ENCODE measurements at regions not wholly inside any gene's neighbourhood (a gene's known extent, or its start where the extent isn't known, plus 50 kb on each side); places are given as distances from the start of the nearest gene placed in this dataset.
"Not testable (repeated sequence)": the region's sequence is repeated elsewhere in the genome, so short reads cannot be mapped to it uniquely, and the experiment has no call there.

DNA sequence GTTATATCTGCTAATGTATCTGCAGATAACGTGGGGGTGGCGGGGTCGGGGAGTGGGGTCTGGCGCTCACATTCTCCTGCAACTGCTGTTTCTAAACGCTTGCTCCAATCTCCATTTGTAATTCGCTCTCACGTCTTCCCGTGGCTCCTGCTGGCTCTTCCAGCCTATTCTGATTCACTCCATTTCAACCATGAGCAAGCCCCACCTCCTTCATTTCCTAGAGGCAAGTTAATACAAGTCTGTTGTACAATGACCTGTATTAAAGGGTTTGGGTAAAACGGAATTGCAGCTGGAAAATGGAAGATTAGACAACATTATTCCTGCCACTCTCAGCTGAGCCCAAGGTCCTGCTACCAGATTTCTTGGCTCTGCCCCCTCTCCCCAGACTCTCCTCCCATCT is 132.3 kb downstream of the CSNK2A3 start:
- no peak for DNase-seq (ENCODE audit: low read depth in 3 of 3, low spot score in 2 of 3)

- no peak for DNase-seq (ENCODE audit: low read depth in 3 of 3, low spot score in 2 of 3)
Observed at GRCh38 chr11:11218629-11218986, 134.4 kb downstream of the CSNK2A3 start.

GRCh38 chr11:11217929-11218628 is 135.0 kb downstream of the CSNK2A3 start:
- no peak for DNase-seq (ENCODE audit: low read depth in 3 of 3, low spot score in 2 of 3)

DNA sequence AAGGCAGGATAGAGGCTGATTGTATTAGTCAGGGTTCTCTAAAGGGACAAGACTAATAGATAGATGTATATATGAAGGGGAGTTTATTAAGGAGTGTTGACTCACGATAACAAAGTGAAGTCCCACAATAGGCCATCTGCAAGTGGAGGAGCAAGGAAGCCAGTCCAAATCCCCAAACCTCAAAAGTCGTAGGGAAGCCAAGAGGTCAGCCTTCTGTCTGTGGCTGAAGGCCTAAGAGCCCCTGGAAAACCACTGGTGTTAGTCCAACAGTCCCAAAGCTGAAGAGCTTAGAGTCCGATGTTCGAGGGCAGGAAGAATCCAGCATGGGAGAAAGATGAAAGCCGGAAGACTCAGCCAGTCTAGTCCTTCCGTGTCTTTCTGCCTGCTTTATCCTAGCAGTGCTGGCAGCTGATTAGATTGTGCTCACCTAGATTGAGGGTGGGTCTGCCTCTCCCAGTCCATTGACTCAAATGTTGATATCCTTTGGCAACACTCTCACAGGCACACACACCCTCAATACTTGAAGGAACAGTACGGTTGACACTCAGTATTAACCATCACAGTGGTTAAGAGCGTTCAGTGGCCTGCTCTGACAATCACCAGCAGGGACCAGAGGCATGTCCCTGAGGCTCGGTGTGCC is 135.6 kb downstream of the CSNK2A3 start:
- DNase-seq (ENCODE audit: low read depth in 3 of 3, low spot score in 2 of 3), result no peak

DNA sequence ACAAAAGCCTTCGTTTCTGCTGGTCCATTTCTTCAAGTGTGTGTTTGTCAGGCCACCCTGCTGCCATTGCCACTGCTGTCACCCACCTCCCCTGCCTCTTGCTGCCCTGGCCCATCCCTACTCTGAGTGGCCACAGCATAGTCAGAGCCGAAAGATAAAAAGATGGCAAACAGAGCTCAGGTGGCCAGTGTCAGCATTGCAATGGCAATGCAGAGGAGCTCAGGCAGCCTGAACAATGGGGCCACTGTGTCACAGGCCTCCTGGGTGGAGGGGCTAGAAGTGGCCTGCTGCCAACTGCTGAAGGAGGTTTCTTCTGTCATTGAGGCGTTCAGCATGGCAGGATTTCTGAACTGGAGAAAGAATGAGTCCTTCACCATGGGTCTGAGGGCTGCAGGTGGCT is 137.1 kb downstream of the CSNK2A3 start:
- DNase-seq (ENCODE audit: low read depth in 3 of 3, low spot score in 2 of 3), result no peak

- DNase-seq (ENCODE audit: low read depth in 3 of 3, low spot score in 2 of 3), result no peak
Observed at GRCh38 chr11:11215058-11215815, 137.8 kb downstream of the CSNK2A3 start.

- no peak for DNase-seq (ENCODE audit: low read depth in 3 of 3, low spot score in 2 of 3)
Observed at GRCh38 chr11:11213117-11213516, 139.9 kb downstream of the CSNK2A3 start.

GRCh38 chr11:11211888-11212287 is 141.2 kb downstream of the CSNK2A3 start:
- no peak for DNase-seq (ENCODE audit: low read depth in 3 of 3, low spot score in 2 of 3)

DNA sequence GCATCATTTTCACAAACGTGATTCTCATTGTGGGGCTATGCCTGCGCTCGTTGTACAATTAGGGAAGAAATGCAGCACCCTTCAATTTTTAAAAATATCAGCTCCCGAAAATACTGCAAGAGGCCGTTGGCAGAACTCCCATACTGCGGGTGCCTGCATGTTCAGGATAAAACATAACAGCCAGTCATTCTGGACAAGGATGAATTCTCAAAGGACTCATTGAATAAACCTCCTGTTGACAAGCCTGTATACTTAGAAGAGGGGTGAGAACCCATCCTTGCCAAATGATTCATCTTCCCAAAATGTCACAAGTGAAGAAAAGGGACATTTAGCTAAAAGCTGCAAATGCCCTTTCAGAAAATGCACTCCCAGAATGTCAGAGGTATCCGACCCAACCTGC is 141.9 kb downstream of the CSNK2A3 start:
- DNase-seq (ENCODE audit: low read depth in 3 of 3, low spot score in 2 of 3), result no peak

DNA sequence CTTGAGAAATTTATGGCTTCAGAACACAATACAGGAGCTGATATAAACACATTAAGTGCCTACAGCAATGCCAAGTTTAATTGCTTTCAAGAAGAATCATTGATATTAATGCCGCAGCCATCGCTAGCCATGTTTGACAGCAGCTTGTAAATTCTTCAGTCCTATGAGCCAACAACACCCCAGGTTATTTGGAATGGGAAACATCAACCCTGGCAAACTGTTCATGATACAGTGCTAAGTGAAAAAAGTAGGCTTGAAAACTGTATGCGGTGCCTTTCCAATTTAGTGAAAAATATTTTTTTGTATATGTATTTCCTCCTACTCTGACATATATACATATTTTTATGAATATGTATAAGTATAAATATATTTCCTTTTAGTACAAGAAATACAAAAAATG is 142.6 kb downstream of the CSNK2A3 start:
- no peak for DNase-seq (ENCODE audit: low read depth in 3 of 3, low spot score in 2 of 3)

DNA sequence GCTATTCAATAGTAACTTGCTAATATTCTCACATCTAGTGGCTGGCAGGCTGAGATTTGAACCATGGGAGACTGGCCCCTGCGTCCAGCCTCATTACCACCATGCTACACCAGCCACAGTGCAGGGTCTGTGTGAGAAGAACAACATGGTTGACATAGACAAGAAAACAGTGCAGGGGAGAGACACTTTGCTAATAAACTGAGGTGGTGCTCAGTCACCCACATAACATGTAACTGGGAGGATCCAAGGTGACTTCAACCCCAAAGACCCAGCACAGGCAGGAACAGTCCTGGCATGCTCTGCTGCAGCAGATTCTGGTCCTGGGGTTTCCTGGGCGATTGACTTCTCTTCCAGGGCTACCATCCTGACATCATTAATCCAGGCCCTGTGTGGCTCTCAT is 143.1 kb downstream of the CSNK2A3 start:
- no peak for DNase-seq (ENCODE audit: low read depth in 3 of 3, low spot score in 2 of 3)

DNA sequence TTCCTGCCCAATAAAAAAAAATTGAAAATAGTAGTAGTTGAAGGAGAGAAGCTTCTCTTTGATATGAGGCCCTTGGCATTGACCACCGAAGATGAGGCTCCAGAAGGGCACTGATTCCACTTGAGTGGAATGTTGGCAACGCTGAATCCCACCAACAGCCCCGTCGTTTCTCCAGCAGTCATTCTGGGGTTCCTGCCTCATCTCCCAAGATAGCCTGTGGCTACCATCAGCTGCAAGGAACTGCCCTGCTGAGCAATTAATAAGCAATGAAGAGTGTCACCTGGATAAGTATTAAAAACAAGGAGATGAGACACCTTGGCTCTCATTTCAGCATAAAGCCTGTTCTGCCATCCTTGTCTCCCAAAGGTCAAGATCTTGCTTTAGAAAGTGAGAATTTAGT is 144.1 kb downstream of the CSNK2A3 start:
- DNase-seq (ENCODE audit: low read depth in 3 of 3, low spot score in 2 of 3), result no peak

- no peak for DNase-seq (ENCODE audit: low read depth in 3 of 3, low spot score in 2 of 3)
Observed at GRCh38 chr11:11207428-11207827, 145.6 kb downstream of the CSNK2A3 start.

DNA sequence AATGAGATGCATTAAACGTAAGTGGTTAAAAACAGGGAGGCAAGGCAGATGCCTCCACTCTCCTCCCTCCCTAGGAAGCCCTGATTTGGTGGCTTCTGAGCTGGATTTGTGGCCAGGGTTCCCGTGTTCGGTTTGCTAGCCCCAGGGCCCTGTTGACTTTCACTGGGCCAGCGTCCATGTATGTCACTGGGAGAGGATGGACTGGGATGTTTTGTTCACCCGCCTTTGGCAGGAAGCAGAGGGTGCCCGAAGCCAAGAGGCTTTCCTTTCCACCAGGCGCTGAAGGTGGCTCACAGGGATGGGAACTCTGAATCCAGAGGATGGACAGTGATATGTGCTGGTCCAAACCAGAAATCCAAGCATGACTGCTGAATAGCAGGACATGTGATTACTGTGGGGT is 146.6 kb downstream of the CSNK2A3 start:
- no peak for DNase-seq (ENCODE audit: low read depth in 3 of 3, low spot score in 2 of 3)

- DNase-seq (ENCODE audit: low read depth in 3 of 3, low spot score in 2 of 3), result no peak
Observed at GRCh38 chr11:11202885-11203284, 150.2 kb downstream of the CSNK2A3 start.

DNA sequence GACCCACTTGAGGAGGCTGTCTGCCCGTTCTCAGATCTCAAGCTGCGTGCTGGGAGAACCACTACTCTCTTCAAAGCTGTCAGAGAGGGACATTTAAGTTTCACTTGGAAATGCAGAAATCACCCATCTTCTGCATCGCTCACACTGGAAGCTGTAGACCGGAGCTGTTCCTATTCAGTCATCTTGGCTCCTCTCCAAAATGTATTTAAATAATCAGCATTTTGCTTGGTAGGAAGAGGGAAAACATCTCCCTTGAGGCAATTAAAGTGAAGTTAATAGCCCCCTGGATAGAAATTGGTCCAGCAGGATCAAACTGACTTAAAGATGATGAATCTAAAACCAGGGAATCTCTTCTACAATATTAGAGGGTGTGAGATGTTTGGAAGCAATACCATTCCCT is 151.7 kb downstream of the CSNK2A3 start:
- DNase-seq (ENCODE audit: low read depth in 3 of 3, low spot score in 2 of 3), result not testable (repeated sequence)

- no peak for DNase-seq (ENCODE audit: low read depth in 3 of 3, low spot score in 2 of 3)
Observed at GRCh38 chr11:11192541-11192940, 160.5 kb downstream of the CSNK2A3 start.

DNA sequence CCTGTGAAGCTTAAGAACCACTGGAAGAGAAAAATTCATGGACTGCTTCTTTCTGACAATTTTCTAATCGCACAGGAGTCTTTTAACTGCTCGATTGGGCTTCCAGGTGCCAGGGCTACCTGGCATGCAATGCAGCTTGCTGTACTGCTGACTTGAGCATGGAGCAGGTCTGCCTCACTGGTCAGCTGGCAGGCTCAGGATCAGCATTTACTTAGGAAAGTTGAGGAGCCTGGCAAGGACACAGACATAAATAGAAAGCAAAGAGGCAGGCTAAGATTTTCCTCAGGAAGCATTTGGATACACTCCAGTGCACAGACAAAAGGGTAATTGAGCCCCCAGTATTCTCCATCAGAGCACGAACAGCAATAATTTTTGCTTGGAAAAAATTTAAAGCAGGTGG is 163.5 kb downstream of the CSNK2A3 start:
- no peak for DNase-seq (ENCODE audit: low read depth in 3 of 3, low spot score in 2 of 3)

DNA sequence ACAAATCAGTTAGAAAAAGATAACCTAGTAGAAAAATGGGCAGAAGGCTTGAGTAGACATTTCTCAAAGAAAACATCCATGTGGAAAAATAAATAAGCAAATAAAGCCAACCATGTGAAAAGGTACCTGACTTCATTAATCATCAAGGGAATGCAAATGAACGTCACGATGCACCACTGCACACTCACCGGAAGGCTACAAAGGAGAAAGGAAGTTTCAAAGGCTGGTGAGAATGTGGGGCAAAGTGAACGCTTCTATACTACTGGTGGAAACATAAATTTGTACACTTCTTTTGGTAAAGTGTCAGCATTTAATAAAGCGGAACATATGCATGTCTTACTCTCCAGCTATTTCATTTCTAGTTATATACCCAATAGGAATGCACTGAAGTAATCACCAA is 166.8 kb downstream of the CSNK2A3 start:
- no peak for DNase-seq (ENCODE audit: low read depth in 3 of 3, low spot score in 2 of 3)

DNA sequence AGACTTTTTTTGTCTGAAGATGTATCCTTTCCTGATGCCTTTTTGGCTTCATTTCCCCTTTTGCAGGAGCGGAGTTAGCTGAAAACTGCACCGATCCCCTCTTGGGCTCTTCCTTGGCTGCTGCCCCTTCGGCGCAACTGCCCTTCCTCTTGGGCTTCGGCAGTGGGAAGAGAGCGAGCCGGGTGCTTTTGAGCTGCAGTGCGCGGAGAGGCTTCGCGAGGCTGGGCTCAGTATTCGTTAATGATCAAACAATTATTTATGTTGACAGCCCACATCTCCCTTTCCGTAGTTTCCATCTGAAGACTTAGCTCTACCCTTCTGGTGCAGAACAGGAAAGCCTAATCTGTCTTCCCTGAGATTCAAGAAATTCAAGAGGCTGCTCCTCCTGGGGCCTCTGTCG is 170.8 kb downstream of the CSNK2A3 start:
- DNase-seq (ENCODE audit: low read depth in 3 of 3, low spot score in 2 of 3), result peak in 1 of 3 donors; percentile 44

DNA sequence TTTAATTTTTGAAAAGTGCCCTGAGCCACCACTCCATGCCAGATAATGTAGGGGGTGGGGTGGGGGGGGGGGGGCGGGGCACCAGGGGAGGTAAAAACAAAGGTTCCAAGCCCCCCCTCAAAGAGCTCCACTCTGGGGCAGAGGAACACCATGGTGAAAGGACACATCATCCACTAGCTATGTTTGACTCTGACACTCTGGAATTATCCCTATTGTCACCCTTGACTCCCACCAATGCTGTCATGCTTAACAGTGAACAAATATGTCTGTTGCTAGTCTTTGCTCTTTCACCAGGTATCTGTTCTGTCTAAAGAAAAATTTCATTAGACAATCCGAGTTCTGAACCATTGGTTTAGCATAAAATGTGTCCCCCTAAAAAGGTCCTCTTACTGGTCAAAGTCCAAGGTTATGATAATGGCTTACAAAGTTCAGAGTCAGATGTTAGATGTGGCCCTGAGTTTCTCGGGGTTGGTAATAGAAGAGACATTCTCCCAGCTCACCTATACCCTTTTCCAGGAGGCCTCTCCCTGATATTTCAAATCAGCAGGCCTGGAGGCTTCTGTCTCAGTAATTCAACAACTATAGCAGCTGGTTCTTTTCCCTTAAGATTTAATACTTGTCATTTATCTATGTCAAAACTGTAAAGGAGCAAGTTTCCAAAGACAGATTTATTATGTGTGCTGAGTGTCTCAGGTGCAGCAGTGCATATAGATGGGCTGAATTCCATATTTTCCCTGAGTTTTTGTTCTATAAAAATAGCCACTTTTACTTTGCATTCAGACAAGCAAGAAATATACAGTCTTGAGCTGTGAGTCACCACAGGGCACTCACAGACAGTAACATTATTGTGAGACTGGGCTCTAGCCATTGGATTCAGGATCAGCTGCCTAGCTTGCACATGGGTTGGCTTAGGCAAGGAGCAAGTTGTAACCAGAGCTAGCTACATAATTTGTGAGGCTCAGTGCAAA is 174.1 kb downstream of the CSNK2A3 start:
- no peak for DNase-seq (ENCODE audit: low read depth in 3 of 3, low spot score in 2 of 3)

Data from right renal cortex interstitium (tissue), 3 donors.